ENCODE measurements at regions not wholly inside any gene's neighbourhood (a gene's known extent, or its start where the extent isn't known, plus 50 kb on each side); places are given as distances from the start of the nearest gene placed in this dataset.
"Not testable (repeated sequence)": the region's sequence is repeated elsewhere in the genome, so short reads cannot be mapped to it uniquely, and the experiment has no call there.

DNA sequence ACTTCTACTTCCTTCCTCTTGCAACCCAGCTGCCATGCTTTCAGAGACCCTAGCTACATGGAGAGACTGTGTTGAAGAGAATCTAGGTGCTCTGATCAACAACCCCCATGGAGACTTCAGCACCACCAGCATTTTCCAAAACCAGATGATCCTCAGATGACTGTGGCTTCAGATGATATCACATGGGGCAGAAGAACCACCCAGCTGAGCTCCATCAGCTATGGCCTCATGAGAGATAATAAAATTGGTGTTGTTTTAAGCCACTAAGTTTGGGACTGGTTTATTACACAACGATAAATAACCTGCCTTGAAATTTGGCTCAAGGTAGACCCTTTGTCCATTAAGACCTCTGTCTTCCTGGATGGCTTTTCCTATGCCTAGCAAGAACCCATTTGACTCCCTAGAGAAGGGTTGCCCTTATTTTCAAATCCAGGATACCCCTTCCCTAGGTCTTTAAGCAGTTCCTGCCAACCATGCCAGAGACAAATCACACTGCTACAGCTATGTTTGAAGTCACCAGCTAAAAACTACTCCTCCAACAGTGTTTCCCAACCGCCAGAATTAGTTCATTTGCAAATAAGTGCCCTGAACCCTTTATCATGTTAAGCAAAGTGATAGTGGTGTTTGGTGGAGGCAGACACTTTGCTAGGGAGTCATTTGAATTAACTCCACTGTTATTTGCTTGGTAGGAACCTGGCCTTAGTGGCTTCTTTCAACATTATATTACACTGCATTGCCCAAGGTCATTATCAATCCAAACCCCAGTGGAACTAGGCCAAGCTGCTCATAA lies 136.9 kb upstream of the PALS2 start:
- no peak for FAIRE-seq

DNA sequence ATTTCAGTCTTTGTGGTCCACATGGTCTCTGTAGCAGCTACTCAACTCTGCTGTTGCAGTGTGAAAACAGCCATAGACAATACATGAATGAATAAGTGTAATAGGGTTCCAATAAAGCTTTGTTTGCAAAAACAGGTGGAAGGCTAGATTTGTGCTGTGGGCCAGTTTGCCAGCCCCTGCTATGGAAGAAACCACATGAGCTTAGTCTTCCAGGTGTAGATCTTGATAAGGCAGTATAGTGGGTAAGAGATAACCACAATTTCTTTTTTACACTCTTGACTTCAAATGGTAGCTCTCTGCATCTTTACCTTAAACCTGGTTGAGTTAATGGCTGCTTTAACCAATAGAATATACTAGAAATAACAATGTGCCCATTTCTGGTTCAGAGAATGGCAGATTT lies 135.0 kb upstream of the PALS2 start:
- no peak for FAIRE-seq

DNA sequence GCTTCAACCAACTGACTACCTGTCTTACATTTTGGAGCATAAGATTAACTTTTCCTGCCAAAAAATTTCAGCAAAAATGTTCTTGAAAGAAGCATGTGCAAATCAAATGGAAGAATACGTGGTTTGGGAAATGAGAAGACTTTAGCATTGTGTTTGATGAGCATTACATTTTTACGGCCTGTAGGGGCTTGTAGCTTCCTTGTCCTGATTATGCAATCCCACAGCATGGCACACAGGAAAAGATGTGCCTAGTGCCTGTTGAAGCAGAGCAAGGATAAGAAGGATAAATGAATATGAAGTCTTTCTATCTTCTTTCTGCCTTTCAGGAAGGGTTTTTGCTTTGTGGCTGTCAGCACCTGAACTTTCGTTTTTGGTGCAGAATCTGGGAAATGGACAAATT lies 134.1 kb upstream of the PALS2 start:
- FAIRE-seq: not testable (repeated sequence)

DNA sequence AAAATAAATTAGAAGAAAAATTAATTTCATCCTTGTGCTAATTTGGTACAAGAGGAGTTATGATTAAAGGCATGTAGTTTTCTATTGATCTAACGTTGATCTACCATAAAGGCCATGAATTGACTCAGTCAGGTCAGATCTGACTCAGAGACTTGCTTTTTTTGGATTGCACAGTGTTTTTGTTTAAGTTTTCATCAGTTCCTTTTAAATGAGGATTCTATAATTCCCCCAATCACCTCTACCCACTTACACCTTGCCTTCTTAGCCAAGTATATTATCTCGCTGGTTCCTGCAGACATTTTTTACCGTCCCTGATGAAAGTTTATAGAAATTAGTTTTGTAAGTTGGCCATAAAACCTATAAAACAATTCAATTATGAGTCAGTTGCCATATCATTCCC lies 132.4 kb upstream of the PALS2 start:
- FAIRE-seq: no peak

DNA sequence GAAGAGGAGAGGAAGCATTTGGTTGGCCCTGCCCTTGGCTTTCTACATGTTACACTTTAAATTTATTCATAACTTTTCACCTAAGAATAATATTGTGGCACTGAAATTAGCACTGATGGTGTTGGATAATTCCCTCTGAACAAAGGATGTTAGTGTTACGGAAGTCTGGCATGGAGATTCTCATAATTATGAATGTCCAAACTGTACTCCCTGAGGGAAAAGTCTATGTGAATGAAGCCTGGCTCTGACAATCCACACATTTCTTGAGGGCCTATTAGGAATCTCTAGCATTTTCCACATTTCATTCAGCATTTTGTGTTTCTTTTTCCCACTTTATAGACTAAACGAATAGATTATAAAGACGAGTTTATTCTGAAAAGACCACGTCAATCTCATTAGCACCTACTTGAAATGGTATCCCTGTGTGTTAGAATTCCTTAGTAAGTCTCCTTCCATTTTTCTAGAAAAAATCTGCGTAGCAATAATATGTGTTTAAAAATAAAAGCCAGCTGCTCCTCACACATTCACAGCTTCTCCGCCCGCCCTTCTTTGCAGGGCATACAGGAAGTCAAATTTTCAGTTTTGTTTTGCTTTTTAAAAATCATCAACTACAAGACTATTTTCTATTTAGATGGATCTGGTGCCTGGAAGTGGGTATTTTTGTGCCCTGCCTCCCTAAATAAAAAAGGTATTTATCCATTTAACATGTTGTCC lies 131.8 kb upstream of the PALS2 start:
- FAIRE-seq: no peak

DNA sequence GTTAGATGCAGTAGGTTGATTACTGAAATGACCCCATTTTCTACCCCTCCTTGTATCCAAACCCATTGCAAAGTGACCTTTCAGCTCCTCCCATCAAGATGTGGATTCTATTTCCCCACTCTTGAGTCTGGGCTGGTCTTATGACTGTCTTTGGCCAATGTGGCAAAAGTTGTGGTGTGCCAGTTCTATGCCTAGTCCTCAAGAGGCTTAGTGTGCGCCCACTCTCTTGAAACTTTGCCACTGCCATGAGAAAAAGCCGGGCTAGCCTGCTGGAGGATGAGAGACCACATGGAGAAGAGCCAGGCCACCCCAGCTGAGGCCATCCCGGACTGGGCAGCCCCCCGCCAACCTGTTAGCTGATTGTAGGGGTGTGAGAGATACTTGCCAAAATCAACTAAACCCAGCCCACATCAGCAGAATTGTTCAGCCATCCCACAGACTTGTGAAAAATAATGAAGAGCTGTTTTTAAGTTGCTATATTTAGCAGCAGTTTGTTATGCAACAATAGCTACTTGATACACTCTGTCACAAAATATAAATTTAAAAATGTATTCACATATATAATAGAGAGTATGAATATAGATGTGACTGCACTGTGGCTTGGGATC lies 131.0 kb upstream of the PALS2 start:
- FAIRE-seq: no peak

DNA sequence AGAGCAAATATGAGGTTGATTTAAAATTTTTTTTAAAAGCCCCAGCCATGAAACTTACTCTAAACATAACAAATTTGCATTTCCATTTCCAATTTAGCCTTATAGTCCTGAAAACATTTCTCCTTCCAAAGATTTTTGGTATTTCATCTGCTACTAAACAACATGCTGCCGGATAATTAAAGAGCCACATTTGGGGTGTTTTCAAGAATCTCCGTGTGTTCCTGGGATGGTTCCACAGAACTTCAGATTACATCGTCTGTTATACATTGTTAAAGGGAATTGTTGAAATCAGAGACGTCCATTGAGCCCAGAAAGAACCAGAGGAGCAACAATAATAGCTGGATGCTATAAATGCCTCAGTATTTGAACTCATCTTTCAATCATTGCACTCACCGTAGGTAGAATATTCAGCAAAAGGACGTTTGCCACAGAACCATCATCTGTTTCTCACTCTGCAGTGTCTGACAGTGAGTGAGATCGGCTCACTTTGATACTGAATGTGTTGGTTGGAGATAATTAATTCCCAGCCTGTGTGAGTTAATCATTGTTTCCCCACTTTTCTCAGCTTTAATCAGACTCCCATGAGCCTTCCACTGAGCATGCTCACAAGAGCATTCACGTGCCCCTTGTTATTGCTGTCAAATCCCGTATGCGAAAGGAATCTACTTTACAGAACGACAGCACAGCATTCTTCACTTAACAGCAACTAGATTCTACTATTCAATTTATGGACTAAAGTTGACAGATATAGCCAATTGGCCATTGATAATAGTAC lies 128.4 kb upstream of the PALS2 start:
- FAIRE-seq: no peak

DNA sequence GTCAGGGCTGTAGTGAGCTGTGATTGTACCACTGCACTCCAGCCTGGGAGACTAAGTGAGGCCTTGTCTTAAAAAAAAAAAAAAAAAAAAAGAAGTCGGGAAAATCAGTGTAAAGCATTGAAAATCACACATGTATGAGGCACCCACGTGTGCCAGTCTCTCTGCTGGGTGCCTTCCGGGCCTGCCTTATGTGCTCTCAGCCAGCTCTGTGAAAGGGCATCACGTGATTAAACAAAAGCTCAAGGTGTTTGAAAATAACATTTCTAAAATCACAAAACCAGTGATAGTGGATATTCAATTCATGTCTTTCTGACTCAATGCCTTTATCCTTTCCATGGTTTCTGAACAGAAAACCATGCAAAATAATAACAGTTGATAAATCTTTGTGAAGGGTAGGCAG lies 125.2 kb upstream of the PALS2 start:
- no peak for FAIRE-seq

DNA sequence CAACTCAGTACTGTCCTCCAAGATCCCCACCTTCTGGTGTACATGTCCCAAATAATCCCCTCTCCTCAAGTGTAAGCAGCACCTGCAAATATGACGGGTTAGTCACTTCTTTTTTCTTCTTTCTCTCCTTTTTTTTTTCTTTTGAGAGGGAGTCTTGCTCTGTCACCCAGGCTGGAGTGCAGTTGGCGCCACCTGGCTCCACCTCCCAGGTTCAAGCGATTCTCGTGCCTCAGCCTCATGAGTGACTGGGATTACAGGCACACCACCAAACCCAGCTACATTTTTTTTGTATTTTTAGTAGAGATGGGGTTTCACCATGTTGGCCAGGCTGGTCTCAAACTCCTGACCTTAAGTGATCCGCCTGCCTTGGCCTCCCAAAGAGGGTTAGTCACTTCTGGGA lies 123.8 kb upstream of the PALS2 start:
- FAIRE-seq: not testable (repeated sequence)

DNA sequence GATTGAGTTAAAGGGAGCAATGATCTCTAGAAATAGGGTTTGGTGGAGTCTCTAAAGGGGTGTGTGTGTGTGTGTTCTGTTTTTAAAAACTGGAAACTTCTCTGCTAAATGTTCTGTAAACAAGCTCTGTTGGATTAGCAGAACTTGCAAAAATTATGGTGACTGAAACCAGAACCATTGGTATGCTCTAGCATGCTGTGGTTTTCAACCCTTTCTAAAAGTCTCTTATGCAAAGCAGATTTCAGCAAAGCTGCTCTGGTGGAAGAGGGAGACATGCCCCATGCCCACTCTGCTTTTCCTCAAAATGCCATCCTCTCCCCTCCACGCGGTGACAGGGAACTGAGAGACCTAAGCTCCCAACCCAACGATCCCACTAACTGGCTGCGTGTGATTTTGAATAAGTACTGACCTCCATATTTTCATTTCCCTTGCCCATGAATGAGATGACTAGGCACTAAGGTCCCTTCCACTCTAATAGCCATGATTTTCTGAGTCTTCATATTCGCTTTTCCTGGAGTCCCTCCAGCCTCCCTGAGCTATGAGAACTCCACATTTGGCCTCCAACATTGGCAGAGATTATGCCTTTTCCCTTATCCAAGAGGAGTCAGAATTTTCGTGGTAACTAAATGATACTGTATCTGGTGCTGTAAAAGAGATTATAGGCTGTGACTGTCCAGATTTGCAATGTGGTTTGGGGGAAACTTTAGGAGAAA lies 117.3 kb upstream of the PALS2 start:
- FAIRE-seq: no peak

DNA sequence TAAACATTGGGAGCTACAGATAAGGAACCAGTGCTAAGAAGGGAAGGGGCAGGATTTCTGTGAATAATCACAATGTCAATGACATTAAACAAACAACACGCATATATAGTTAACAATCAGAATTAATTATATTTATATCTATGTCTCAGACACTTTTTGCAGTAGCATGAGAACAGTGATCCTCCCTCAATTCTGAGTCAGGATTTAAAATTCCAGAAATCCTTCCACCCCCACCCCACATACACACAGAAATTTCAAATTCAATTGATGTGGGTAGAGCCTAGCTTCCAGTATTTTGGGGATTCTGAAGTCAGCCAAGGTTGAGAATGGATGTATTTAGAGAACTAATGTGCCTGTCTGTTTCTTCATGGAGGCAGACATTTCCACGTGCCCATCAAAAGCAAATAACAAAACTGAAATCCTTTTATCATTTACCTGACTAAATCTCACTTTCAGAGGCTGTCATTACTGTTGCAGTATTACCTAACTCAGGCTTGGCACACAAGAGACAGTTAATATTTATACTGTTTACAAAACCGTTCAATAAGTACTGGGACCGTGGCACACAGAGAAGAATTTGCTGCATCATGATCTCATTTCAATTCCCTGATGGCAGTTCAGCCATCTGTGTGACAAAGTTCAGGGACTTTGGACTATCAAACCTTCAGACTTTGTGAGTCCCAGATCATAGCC lies 116.6 kb upstream of the PALS2 start:
- no peak for FAIRE-seq

DNA sequence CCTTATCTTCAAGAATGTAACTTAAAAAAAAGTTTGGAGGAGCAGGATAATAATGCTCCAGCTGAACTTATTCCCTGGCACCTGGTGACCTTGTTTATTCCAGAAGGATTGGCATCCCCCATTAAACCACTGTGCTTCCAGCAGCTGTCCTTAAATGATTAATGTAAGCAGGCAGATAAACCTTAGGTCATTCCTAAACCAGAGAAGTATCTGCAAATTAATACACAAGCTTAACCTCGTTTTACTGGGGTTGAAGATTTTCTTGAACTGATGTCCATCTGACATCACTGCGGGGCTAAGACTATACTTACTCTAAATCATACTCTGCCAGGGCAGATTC lies 116.1 kb upstream of the PALS2 start:
- no peak for FAIRE-seq

DNA sequence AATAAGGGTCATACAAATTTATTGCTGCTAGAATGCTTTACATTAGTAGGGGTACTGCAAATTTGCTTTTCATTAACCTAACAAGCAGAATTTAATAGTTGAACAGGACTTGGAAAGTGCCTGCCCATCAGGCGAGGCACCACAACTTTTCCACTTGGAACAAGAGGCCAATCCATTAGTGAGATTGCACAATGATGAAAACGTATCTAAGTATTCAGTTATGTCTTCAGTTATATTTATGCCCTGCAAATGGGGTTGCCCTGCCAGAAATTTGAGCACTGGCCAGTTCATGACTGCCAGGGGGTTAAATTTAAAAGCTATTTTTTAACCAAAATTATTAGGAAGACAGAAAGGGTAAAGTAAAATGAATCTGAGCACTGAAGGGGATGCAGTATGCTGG lies 111.1 kb upstream of the PALS2 start:
- no peak for FAIRE-seq

DNA sequence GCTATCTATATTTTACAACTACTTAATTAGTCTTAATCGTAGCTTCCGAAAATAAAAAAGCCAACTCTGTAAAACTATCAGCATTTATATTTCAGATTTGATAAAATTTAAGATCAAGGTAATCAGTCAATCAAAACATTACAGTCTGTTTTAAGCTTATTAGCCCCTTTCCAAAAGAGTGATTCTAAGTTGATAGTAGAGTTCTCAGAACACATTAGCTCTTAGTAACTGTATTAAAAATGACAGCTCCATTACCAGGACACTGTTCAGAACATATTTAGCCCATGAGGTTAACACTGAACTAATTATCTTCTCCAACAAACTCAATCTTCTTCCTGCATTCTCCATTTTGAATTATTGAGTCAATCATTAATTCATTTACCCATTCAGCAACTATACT lies 110.3 kb upstream of the PALS2 start:
- no peak for FAIRE-seq

DNA sequence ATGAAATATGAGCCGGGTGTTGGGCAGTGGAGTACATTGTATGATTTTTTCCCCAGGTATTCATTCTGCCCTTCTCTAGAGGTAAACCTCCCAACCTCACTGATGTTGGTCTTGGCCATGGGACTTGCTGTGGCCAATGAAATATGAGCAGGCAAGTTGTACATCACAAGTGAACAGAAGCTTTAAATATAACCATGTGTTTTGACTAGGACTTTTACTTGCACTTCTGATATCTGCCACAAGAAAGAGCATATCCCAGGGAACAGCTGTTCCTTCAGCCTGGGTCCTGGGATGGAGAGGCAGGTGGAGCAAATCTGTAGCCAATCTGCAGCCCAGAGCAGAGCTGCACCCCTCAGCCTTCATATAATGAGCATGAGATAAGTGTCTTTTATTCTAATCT lies 109.8 kb upstream of the PALS2 start:
- no peak for FAIRE-seq

DNA sequence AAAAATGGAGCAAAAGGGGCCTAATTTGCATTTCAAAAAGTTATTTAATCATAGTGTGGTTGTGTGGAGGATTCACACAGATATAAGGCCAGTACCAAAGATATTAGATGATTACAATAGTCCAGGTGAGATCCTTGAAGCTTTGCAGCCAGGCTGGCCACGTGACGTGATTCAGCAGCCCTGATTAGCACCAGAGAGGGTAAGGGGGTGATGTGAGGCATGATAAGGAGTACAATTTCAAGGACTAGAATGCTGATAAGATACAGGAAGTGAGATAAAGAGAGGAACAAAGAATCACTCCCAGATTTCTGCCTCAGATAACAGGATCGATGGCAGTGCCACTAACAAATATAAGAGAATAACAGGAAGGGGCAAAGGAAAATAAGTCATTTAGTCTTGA lies 108.4 kb upstream of the PALS2 start:
- no peak for FAIRE-seq

DNA sequence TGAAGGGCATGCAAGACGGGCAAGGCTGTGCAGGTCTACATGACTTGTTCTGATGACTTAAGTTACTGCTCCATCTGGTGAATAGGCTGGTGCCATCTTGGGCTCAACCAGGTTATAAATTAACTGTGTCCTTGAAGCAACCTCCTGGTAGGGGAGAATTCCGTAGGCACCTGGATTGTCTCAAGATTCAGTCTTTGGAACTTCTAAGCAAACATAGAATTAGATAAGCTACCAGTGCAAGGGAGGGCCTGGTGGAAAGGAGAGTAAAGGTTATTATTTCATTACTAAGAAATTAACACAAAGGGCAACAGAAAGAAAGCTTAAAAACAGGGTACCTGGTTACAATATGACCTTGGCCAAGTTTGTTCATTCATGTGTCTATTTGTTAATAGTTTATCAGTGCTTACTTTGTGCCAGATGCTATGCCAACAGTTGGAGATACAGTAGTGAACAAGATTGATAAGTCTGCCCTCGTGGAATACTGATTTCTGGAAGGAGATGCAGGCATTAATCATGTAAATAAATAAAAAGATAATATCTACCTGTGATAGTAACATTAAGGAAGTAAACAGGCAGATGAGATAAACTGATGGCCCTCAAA lies 107.0 kb upstream of the PALS2 start:
- FAIRE-seq: no peak

DNA sequence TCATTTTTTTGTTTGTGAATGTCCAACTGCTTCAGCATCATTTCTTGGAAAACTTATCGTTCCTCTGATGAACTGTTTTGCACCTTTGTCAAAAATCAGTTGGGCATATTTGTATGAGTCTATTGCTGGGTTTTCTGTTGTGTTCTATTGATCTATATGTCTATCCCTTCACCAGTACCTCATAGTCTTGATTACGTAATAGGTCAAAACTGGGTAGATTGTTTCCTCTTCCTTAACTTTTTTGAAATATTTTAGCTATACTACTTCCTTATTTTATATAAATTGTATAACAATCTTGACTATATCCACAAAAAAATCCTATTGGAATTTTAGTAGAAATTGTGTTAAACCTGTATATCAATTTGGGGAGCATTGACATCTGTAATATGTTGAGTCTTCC lies 104.1 kb upstream of the PALS2 start:
- FAIRE-seq: no peak

DNA sequence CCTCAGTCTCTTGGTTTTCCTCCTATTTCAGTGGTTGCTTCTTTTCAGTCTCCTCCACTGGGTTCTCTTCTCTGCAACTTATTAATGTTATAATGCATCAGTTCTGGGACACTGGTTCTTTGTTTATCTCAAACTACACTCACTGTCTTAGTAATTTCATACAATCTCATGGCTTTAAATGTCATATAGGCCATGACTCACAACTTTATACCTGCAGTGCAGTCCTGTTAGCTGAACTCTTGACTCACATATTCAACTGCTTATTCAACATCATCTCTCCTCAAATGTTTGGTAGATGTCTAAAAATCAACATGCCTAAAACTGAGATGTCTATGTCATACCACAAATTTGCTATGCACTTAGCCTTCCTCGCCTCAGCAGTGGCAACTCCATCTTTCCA lies 101.2 kb upstream of the PALS2 start:
- FAIRE-seq: no peak

DNA sequence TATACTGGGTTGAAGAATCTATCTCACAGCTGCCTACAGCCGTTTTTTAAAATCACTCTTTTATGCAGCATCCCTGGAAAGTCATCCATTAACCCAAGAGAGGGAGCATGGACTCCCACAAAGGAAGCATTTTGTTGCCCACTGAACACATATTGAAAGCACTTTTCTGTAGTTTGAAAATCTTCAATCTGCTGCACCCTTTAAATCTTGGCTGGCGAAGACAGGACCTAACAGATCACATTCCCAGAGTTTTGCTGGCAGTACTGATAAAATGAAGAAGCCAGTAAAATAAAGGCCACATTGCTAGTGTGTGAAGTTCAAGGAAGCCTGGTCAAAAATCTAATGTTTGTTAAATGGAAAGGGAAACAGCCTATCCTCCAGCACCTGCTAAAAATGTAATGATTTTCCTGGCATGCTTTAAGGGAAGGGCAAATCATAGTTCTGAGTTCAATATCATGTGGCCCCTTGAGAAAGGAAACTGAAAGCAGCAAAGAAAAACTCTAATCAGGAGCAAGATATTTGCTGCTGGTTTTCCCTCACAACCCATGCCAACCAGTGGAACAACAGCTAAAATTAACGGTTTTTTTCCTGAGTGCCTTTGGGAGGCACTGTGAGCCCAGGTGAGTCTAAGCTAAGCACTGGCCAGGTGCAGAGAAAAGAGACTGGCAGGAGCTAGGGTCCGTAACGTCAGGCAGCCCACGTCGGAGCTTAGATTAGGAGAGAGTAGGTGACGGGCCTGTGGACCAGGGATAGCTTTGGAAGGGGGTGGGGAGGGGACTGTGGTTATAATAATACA lies 97.9 kb upstream of the PALS2 start:
- no peak for FAIRE-seq

DNA sequence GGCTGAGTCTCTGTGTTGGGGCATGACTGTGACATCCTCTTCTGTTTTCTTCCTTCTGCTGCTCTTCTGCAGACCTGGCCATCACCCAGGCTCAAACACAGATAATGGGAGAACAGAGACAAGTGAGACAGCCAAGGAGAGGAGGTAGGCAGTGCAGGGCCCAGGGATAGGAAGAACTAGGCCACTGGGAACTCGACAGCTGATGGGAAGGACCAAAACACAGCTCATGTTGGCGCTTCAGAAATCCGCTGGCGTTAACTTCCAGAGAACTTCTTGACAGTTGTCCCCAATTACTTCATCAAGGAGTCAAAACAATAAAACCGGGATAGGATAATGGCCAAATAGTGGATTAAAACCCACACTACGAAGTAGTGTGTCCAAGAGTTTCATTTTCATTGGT lies 97.0 kb upstream of the PALS2 start:
- FAIRE-seq: no peak

All from TTC549 (cell line).